GM23338 (cell line): ENCODE measurements at regions not wholly inside any gene's neighbourhood (a gene's known extent, or its start where the extent isn't known, plus 50 kb on each side); places are given as distances from the start of the nearest gene placed in this dataset.

ENCODE experiments used
- ATAC-seq: fragments of 200-7000 bp; cut with Tn5 transposase; 3 replicates; pipeline ENCODE4 v1.9.1; 2020
- DNase-seq: peaks from one replicate; pipeline ENCODE4 v3.0.0-alpha.2; 2015; ENCODE audit warnings: low spot score
- H2AFZ ChIP-seq: fragments of 200-600 bp; sonication (generic); 2 replicates; pipeline ENCODE4 v1.8.0; 2016; ENCODE audit warnings: antibody characterized with exemption, mild to moderate bottlenecking, moderate library complexity
- H3F3A ChIP-seq: fragments of 200-600 bp; sonication (generic); replicated peaks from 2 replicates; pipeline ENCODE4 v1.8.0; 2017; ENCODE audit warnings: antibody characterized with exemption, mixed run types, low read depth
- H3K27ac ChIP-seq: fragments of 200-600 bp; sonication (generic); 2 replicates; pipeline ENCODE4 v1.6.1; 2016; ENCODE audit warnings: low read depth
- H3K27me3 ChIP-seq: fragments of 200-600 bp; sonication (generic); 2 replicates; pipeline ENCODE4 v1.8.0; 2016; ENCODE audit warnings: mild to moderate bottlenecking, mixed run types, moderate library complexity; ENCODE audit not compliant: insufficient read depth
- H3K36me3 ChIP-seq: fragments of 200-600 bp; sonication (generic); 2 replicates; pipeline ENCODE4 v1.8.0; 2016; ENCODE audit warnings: mild to moderate bottlenecking; ENCODE audit not compliant: insufficient read depth
- H3K4me1 ChIP-seq: fragments of 200-600 bp; sonication (generic); 2 replicates; pipeline ENCODE4 v1.8.0; 2016; ENCODE audit warnings: mild to moderate bottlenecking, moderate library complexity; ENCODE audit not compliant: insufficient read depth
- H3K4me2 ChIP-seq: fragments of 200-600 bp; sonication (generic); 2 replicates; pipeline ENCODE4 v1.7.1; 2017; ENCODE audit warnings: mixed run types
- H3K4me3 ChIP-seq: fragments of 200-600 bp; sonication (generic); 2 replicates; pipeline ENCODE4 v1.6.1; 2016; ENCODE audit warnings: mixed run types
- H3K79me2 ChIP-seq: fragments of 200-600 bp; sonication (generic); replicated peaks from 2 replicates; pipeline ENCODE4 v1.8.0; 2017; ENCODE audit warnings: mild to moderate bottlenecking; ENCODE audit not compliant: insufficient read depth
- H3K9me2 ChIP-seq: fragments of 200-600 bp; sonication (generic); 2 replicates; pipeline ENCODE4 v1.8.0; 2017; ENCODE audit not compliant: insufficient read depth
- H4K20me1 ChIP-seq: fragments of 200-600 bp; sonication (generic); replicated peaks from 2 replicates; pipeline ENCODE4 v1.8.0; 2017; ENCODE audit warnings: mild to moderate bottlenecking; ENCODE audit not compliant: insufficient read depth
- H3K27ac Mint-ChIP-seq: 2 replicates; pipeline ENCODE4 v1.8.0; 2020; ENCODE audit warnings: inconsistent platforms, mild to moderate bottlenecking, moderate library complexity, mixed read lengths
- H3K27me3 Mint-ChIP-seq: 3 replicates; pipeline ENCODE4 v1.8.0; 2022; ENCODE audit warnings: low read depth, mild to moderate bottlenecking, moderate library complexity, mixed read lengths, inconsistent platforms; ENCODE audit not compliant: insufficient read depth, poor library complexity
- H3K36me3 Mint-ChIP-seq: 3 replicates; pipeline ENCODE4 v1.8.0; 2021; ENCODE audit warnings: low read depth, mild to moderate bottlenecking, inconsistent platforms, moderate library complexity, mixed read lengths
- H3K4me1 Mint-ChIP-seq: 3 replicates; pipeline ENCODE4 v1.8.0; 2020; ENCODE audit warnings: mild to moderate bottlenecking, inconsistent platforms, mixed read lengths
- H3K4me3 Mint-ChIP-seq: 3 replicates; pipeline ENCODE4 v1.8.0; 2021; ENCODE audit warnings: moderate library complexity, mild to moderate bottlenecking, inconsistent platforms, mixed read lengths
- H3K9me3 Mint-ChIP-seq: 3 replicates; pipeline ENCODE4 v1.8.0; 2020; ENCODE audit warnings: moderate library complexity, mild to moderate bottlenecking, inconsistent platforms, mixed read lengths
- CREB1 ChIP-seq: fragments of 250-450 bp; sonication (Bioruptor Pico); IDR thresholded peaks from 2 replicates; pipeline ENCODE4 v1.5.0; 2020; ENCODE audit warnings: low read depth, mild to moderate bottlenecking, moderate library complexity
- EZH2 ChIP-seq: fragments of 200-600 bp; sonication (generic); IDR thresholded peaks from one replicate; pipeline ENCODE4 v1.8.0; 2017; ENCODE audit warnings: antibody characterized with exemption, mild to moderate bottlenecking, low read depth; ENCODE audit not compliant: unreplicated experiment
- JUNB ChIP-seq: IDR thresholded peaks from one replicate; pipeline ENCODE4 v1.6.1; 2016; ENCODE audit warnings: antibody characterized with exemption; ENCODE audit not compliant: unreplicated experiment
- NANOG ChIP-seq: IDR thresholded peaks from 2 replicates; pipeline ENCODE4 v1.6.1; 2016; ENCODE audit warnings: antibody characterized with exemption, borderline replicate concordance
- STAT1 ChIP-seq: IDR thresholded peaks from one replicate; pipeline ENCODE4 v1.6.1; 2016; ENCODE audit warnings: antibody characterized with exemption; ENCODE audit not compliant: unreplicated experiment
- ZNF114 ChIP-seq: fragments of 250-450 bp; sonication (Bioruptor Pico); IDR thresholded peaks from 2 replicates; pipeline ENCODE4 v1.5.0; 2020; ENCODE audit warnings: mild to moderate bottlenecking, moderate library complexity
- ZNF331 ChIP-seq: fragments of 250-450 bp; sonication (Bioruptor Pico); IDR thresholded peaks from 2 replicates; pipeline ENCODE4 v1.5.0; 2020; ENCODE audit warnings: low read depth, mild to moderate bottlenecking, moderate library complexity
- ZNF462 ChIP-seq: fragments of 250-450 bp; sonication (Bioruptor Pico); IDR thresholded peaks from 2 replicates; pipeline ENCODE4 v1.5.0; 2020; ENCODE audit warnings: mild to moderate bottlenecking, moderate library complexity

DNA sequence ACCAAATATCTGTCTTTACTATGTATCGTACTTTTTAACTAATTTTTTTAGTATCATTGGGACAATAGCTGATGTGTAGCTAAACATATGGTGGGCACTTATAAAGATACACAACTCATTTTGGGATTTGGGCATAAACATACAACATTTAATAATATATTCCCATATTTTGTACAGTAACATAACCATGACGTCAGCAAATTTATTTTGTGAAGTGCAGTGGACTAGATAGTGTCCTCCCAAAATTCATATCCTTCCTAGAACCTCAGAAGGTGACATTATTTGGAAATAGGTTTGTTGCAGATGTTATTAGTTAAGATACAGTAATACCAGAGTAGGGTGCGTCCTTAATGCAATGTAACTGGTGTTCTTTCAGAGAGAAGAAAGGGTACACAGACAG is 356.7 kb downstream of the CDH7 start:
- Histone ChIP-seq H3K27ac (no peak overlapping the region), H3K79me2 (no peaks in the 10 kb centered on the region), H3K4me2 (no peak overlapping the region), H3K36me3 (no peaks in the 10 kb centered on the region), H3K4me1 (peaks cover 12% of the 10 kb centered on the region; the same call in 1 of the 2 replicates), H4K20me1 (no peaks in the 10 kb centered on the region), H3K4me3 (no peak overlapping the region), H2AFZ (no peak overlapping the region), H3K27me3 (no peaks in the 10 kb centered on the region), H3K9me2 (no peaks in the 10 kb centered on the region), H3F3A (no peaks in the 10 kb centered on the region)
- H3K9me3 Mint-ChIP-seq: no peaks in the 10 kb centered on the region
- H3K36me3 Mint-ChIP-seq: no peaks in the 10 kb centered on the region
- ATAC-seq (no peak), DNase-seq (no peak)
- peaks cover 17% of the 10 kb centered on the region for H3K4me1 Mint-ChIP-seq
- TF ChIP-seq JUNB (no peak), EZH2 (no peak), STAT1 (no peak), NANOG (no peak), ZNF114 (CRISPR knock-in tag) (no peak), CREB1 (CRISPR knock-in tag) (no peak)
- no peaks in the 10 kb centered on the region for H3K27me3 Mint-ChIP-seq
- 0 out of 2 replicates have a peak overlapping the region, but pooled peaks have one; percentile 49 for H3K27ac Mint-ChIP-seq
- no peak overlapping the region for H3K4me3 Mint-ChIP-seq

DNA sequence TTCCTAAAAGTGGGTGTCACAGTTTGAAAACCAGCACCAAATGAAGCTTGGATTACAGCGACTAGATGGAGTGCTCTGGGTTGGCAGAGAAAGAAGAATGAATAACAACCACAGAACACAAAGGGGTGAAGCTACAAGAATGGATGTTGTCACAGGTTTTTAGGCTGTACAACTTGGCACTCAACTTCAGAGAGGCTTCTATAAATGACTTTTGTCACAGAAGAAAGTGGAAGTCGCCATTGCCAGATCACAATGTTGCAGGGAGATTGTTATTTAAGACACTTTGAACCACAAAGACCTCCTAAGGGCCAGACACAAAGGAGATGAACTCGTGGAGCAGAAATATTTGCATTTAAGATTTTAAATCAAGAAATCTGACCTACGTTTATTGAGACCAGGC is 354.2 kb downstream of the CDH7 start:
- Mint-ChIP-seq H3K27ac (peak overlapping the region; percentile 8), H3K4me3 (no peak overlapping the region), H3K36me3 (no peaks in the 10 kb centered on the region), H3K9me3 (no peaks in the 10 kb centered on the region), H3K27me3 (no peaks in the 10 kb centered on the region), H3K4me1 (peaks cover 17% of the 10 kb centered on the region)
- Histone ChIP-seq H3K9me2 (no peaks in the 10 kb centered on the region), H3K27ac (no peak overlapping the region), H3K4me1 (peaks cover 12% of the 10 kb centered on the region; the same call in 1 of the 2 replicates), H3K36me3 (no peaks in the 10 kb centered on the region), H3F3A (no peaks in the 10 kb centered on the region), H3K79me2 (no peaks in the 10 kb centered on the region), H3K4me2 (peak overlapping the region; percentile 37; the same call in 1 of the 2 replicates), H3K4me3 (no peak overlapping the region), H4K20me1 (no peaks in the 10 kb centered on the region), H3K27me3 (no peaks in the 10 kb centered on the region), H2AFZ (no peak overlapping the region)
- ATAC-seq: no peak
- DNase-seq: peak; percentile 47
- TF ChIP-seq ZNF462 (CRISPR knock-in tag): no peak
- no peak for TF ChIP-seq STAT1
- peak; percentile 16; the same call in 1 of the 2 replicates for TF ChIP-seq NANOG
- TF ChIP-seq JUNB: no peak
- TF ChIP-seq ZNF331 (CRISPR knock-in tag): no peak
- TF ChIP-seq CREB1 (CRISPR knock-in tag): no peak
